Fibroblast of pulmonary artery (primary cell): ENCODE measurements at regions not wholly inside any gene's neighbourhood (a gene's known extent, or its start where the extent isn't known, plus 50 kb on each side); places are given as distances from the start of the nearest gene placed in this dataset.
"Not testable (repeated sequence)": the region's sequence is repeated elsewhere in the genome, so short reads cannot be mapped to it uniquely, and the experiment has no call there.

Source experiments
- DNase-seq: peaks from one replicate; pipeline ENCODE4 v3.0.0-alpha.2; 2010; ENCODE audit warnings: low read depth
- H3K4me3 ChIP-seq: replicated peaks from 2 replicates; pipeline ENCODE4 v1.5.1; 2011; ENCODE audit warnings: low read depth, mild to moderate bottlenecking, control low read depth, low read length, moderate library complexity
- TF ChIP-seq, protein P1 (sequence below): IDR thresholded peaks from 2 replicates; pipeline ENCODE4 v1.5.1; 2011; ENCODE audit warnings: mild to moderate bottlenecking, control low read depth, low read length, inconsistent platforms; ENCODE audit errors: missing control alignments

DNA sequence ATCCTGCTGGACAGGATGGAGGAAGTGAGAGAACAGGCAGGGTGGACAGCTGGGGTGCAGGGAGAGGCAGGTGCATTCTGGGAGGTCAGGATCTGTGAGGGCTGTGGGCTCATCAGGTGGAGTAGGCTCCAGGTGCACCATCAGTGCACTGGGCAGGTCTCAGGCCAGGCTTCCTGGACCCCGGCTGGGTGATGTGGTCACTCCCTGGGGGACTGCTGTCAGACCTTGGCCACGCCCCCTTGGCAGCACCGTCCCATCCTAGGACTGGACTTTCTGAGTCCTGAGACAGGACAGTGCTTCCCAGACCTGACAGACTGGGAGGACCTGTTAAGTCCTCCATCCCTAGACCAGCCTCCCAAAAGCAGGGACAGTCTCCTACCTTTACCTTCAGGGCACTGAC, 626.7 kb upstream of the DEFB115 start:
- no peak for DNase-seq
- TF ChIP-seq, protein P1, sequence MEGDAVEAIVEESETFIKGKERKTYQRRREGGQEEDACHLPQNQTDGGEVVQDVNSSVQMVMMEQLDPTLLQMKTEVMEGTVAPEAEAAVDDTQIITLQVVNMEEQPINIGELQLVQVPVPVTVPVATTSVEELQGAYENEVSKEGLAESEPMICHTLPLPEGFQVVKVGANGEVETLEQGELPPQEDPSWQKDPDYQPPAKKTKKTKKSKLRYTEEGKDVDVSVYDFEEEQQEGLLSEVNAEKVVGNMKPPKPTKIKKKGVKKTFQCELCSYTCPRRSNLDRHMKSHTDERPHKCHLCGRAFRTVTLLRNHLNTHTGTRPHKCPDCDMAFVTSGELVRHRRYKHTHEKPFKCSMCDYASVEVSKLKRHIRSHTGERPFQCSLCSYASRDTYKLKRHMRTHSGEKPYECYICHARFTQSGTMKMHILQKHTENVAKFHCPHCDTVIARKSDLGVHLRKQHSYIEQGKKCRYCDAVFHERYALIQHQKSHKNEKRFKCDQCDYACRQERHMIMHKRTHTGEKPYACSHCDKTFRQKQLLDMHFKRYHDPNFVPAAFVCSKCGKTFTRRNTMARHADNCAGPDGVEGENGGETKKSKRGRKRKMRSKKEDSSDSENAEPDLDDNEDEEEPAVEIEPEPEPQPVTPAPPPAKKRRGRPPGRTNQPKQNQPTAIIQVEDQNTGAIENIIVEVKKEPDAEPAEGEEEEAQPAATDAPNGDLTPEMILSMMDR = no peak
- no peak overlapping the region for H3K4me3 ChIP-seq

DNA sequence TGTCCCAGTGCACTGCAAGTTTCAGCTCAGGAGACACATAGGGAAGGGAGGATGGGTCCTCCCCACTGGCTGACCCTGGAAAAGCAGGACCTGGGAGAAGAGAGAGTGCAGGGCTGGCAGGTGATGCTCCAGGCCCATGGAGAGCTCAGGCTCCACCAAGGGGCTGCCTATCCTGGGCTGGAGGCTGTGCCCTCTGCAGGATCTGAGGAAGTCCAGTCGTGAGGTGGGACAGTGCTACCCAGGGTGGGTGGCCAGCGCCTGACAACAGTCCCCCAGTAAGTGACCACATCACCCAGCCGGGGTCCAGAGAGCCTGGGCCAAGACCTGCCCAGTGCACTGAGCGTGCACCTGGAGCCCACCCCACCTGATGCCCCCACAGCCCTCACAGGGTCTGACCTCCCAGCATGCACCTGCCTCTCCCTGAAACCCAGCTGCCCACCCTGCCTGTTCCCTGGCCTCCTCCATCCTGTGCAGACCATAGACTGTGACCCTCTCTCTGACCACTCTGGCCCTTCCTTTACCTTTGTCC, 626.1 kb upstream of the DEFB115 start:
- not testable (repeated sequence) for DNase-seq, H3K4me3 ChIP-seq

DNA sequence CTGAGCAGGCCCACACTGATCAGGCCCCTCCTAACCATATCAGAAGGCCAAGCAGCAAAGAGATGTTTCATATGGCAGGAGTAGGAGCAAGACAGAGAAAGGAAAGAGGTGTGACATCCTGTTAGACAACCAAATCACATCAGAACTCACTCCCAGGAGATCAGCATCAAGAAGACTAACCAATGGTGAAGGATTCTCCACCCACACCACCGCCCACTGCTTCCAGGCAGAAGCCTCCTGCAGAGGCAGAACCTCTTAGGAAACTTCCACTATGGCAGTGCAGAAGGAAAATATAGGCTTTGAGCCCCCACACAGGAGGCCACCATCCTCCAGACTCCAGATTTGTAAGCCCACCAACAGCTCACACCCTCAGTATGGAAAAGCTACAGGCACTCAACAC, 624.7 kb upstream of the DEFB115 start:
- H3K4me3 ChIP-seq, DNase-seq: not testable (repeated sequence)

DNA sequence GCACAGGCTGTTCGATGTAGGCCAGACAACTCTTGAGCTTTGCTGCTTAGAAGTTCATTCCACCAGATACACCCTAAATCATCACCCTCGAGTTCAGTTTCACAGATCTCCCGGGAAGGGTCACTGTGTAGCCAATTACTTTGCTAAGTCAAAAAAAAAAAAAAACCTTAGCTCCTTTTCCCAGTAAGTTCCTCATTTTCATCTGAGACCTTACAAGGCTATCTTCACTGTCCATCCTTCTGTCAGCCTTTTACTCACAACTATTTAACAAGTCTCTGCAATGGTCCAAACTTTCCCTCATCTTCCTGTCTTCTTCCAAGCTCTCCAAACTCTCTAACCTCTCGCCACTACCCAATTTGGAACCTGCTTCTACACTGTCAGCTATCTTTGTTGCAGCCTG, 615.9 kb upstream of the DEFB115 start:
- not testable (repeated sequence) for H3K4me3 ChIP-seq, DNase-seq

DNA sequence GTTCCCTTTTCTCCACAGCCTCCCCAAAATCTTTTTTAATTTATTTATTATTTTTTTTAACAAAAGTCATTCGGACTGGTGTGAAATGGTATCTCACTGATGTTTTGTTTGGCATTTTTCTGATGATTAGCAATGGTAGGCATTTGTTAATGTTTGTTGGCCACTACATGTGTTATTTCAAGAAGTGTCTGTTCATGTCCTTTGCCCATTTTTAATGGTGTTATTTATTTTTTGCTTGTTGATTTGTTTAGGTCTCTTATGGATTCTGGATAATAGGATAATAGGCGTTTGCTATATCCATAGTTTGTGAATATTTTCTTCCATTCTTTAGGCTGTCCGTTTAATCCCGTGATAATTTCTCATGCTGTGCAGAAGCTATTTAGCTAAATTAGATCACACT, 596.5 kb upstream of the DEFB115 start:
- not testable (repeated sequence) for H3K4me3 ChIP-seq, DNase-seq

DNA sequence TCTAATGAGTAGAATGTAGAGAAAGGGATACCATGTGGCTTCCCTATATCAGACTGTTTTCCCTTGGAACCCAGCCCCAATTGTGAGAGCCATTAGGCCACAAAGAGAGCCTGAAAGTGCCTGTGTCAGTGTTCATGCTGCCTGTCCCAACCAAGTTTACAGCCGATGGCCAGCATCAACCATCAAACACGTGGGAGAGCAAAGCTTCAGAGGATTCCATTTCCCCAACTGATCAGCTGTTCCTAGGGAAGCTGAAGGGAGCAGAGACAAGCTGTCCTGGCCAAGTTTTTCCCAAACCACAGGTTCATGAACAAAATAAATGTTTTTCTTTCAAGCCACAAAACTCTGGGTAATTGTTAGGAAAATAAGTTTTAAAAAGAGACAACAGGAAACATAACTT, 589.0 kb upstream of the DEFB115 start:
- not testable (repeated sequence) for DNase-seq, H3K4me3 ChIP-seq

DNA sequence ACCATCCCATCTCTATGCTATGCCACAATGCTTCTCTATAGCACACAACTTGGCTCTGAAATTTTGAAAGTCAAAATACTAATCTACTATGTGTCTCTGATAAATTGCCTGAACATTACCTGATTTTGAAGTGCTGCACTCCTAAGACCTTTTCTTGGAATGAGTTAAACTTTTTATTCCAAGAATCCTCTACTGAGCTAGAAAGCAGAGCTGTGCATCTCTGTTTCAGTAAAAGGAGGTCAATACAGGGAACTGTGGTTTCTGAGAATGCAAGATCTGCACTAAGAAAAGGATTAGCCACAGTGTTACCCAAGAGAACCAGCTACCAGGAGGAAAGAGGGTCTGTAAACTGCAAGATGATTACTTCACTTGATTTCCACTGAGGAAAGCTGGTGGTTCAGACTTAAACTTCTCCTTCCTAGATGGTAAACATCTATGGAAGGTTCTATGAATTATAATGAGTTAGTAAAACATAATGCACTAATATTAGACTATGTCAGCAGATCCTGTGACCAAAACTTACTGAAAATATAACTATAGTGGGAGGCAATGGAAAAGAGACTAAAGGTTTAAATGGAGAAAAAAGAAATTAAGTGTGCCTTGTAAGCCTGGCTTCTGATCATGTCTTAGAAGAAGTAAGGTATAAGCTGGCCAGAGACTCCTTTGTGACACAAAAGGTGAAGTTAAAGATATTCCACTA, 588.0 kb upstream of the DEFB115 start:
- not testable (repeated sequence) for DNase-seq, H3K4me3 ChIP-seq

DNA sequence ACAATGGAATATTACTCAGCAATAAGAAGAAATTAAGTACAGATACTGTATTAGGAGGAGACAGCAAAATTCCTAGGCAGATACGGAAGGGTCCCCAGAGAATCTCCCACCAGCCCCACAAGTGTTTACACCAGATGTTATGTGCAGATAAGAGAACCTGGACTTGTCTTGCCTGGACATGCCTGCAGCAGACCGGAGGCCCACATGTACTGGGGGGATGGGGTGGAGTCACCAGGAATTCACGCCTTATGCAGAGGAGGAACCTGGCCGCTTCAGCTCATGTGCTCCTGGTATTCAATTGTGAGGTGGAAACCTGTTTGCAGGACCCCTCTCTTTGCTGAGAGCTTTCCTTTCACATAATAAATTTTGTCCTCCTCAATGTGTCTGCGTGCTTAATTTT, 586.3 kb upstream of the DEFB115 start:
- DNase-seq, H3K4me3 ChIP-seq: not testable (repeated sequence)

DNA sequence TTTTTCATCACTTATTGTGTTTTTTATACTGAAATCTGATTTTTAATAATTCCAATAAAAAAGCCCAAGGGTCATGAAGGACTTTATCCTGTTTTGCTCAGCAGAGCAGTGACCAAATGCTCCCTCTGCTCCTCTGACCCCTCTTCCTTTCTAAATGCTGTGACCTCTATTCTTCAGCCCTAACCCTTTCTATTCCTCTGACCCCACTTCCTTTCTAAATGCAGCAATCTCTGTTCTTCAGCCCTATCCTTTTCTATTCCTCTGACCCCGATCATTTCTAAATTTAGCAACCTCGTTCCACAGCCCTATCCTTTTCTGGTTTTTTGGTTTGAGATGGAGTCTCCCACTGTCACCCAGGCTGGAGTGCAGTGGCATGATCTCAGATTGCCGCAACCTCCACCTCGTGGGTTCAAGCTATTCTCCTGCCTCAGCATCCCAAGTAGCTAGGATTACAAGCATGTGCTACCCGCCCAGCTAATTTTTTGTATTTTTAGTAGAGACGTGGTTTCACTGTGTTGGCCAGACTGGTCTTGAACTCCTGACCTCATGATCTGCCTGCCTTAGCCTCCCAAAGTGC, 581.4 kb upstream of the DEFB115 start:
- not testable (repeated sequence) for DNase-seq, H3K4me3 ChIP-seq

DNA sequence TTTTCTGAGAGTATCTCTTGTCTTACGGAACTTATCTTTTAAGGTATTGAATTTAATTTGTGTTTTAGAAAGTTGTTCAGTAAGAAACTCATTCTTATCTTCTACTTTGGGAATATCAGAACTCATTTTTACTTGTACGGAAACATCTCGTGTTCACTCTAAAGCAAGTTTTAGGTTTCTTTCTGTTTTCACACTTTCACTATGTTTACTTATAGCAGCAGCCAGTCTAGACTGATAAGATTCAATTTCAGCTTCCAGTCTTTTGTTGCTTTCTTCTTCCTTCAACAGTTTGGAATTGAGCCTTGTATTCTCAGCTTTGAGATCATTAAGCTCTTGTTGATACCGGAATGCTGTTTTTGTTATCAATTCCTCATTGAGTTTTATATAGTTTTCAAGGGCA, 575.2 kb upstream of the DEFB115 start:
- DNase-seq, H3K4me3 ChIP-seq: not testable (repeated sequence)

DNA sequence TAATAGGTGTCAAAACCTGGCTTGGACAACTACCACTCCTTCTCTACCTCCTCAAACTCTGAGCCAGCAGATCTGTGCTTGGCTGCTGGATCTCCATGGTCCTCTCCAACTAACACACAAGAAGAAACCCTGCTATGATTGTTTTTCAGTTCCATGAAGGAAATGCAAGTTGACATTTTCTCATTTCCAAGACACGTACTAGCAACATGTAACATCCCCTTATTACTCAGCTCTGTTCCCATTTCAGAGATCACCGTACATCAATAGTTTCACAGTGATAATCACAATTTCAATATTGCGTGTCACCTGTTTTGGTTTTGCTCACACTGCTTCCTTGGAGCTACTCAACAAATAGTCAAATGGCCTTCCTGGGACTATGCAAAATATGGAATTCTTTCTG, 544.6 kb upstream of the DEFB115 start:
- not testable (repeated sequence) for DNase-seq, H3K4me3 ChIP-seq

DNA sequence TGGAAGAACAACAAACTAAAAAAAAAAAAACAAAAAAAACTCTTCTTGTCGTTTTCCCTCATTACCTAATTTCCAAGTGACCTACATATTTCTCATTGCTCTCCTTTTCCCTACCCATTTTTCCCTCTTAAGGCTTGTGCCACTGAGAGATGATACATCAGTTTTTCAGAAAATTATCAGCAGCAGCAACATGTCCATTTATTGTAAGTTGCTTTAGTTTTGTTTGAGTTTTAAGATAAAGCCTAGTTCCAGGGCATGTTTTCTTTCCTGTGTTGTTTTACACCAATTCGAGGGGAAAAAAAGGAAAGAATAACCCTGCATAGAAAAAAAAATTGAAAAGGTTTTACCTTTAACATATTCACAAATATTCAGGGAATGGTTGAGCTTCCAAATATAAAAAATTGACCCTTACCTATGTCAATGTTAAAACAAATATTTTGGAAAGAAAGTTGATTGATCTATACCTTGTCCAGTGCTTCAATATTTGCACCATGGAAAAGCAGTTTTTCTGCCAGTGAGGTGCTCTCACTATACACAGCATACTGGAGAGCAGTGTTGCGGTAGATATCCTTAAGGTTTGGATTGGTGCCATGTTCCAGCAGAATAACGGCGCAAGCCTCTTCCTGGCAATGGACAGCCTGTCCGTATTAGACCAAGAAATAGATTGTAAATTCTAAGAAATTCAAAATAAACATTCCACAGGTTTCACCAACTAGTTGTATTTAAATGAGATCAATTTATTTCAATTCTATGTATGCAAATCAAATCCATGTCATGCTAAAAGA, 537.9 kb upstream of the DEFB115 start:
- DNase-seq = not testable (repeated sequence)

DNA sequence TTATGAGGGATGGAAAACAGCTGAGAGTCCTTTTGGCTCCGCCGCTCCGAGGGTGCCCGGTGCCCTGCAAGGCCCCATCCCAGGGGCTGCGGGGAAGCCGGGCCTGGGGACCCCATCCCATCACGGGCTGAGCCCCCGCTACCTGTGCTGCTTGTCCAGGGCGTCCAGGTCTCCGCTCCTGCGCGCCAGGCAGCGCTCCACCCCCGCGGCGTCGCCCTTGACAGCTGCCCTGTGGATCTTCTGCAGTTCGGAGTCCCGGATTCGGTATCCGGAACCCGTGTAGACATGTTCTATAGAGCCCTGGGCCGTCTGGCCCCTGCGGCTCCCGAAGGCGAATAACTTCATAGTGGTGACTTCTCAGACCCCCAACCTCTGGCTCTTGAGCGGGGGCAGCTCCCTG, 534.0 kb upstream of the DEFB115 start:
- not testable (repeated sequence) for H3K4me3 ChIP-seq, DNase-seq

More for the DNA sequence above, 537.9 kb upstream of the DEFB115 start:
- not testable (repeated sequence) for H3K4me3 ChIP-seq

DNA sequence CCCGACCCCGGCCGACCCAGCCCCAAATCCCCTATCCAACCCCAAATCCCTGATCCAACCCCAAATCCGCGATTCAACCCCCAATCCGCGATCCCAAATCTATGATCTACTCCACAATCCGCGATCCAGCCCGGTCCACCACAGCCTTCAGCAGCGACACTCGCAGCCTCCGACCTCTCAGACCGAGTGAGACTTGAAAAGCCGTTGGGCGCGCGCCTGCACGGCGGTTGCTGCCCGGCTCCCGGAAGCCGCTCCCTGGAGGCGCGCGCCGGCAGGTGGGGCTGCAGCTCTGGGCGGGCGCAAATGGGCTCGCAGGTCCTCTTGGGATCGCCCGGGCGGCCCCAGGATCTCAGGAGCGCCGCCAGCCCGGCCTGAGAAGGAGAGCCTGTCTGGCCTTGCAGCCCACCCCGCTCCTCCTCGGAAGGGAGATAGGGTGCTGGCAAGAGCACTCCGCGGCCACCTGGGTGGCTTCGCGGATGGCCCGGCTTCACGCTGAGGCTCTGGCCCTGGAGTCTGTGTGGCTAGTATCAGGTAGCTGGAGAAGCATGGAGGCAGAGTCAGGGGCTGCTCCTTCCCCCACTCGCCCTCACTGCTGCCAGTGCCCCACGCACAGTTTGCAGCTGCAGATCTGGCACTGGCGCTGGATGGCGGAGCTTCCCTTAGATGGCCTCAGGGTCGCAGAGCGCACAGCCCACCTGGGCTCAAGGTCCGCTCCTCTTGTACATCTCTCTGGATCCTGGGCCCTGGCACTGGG, 533.4 kb upstream of the DEFB115 start:
- not testable (repeated sequence) for H3K4me3 ChIP-seq, DNase-seq

DNA sequence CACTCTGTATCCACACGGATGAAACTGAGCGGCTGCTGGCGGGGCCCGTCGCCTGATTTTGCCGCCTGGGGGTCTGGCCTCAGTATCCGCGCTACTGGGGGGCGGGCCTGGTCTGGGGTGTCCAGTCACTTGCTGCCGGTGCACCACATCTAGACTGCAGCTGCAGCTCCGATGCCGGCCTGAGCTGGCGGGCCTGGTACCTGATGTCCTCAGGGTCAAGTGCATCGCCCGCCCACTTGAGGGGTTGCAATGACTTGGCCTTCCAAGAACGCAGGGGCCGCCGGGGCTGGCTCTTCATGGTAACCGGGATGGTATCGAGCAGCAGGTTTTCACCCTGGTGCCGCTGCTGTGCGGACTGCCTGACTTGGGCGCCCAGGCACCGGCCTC, 532.8 kb upstream of the DEFB115 start:
- not testable (repeated sequence) for H3K4me3 ChIP-seq, DNase-seq

DNA sequence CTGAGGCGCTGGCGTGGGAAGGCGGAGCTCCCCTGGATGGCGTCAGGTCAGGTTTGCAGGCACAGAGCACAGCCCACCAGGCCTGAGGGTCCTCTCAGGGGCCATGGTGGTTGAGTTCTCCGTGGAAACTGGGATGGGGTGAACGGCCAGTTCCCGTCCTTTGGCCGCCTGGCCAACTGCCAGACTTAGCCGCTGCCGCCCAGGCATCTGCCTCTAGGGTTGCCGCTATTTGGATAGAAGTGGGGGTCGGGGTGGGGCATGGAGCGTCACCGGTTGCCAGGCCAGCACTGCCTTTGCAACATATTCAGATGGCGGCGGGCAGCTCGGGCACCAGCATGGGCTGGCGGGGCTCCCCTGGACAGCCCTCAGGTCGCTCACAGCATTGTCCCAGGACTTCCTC, 532.3 kb upstream of the DEFB115 start:
- not testable (repeated sequence) for DNase-seq

DNA sequence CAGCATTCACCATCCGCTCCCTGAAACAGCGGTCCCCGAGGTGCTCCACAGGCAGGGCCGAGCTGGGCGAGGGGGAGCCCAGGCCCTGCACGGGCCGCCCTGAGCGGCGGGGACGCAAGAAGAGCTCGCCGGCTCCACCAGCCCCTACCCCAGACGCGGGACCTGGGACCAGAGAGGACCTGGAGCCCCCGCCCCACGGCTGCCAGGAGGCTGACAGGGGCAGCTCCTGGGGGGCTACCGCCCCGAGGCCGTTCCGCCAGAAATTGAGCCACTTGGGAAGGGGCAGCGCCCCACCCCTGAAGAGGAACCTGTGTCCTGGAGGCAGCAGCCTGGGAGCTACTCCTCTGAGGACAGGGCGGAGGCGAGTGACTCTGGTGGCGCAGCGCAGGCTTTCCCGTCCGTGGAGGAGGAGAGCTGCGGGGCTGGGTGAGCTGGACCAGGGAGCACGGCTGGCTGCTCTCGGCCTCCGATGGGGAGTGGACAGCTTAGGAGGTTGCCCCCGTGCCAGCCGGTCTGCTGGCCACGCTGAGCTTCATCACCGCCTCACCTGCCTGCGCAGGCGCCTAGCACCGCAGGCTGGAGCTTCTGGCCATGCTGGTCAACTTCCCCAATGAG, 529.1 kb upstream of the DEFB115 start:
- not testable (repeated sequence) for H3K4me3 ChIP-seq, DNase-seq

More for the DNA sequence above, 532.3 kb upstream of the DEFB115 start:
- H3K4me3 ChIP-seq = not testable (repeated sequence)
